UCSD-AML1 (cell line): ENCODE measurements at regions not wholly inside any gene's neighbourhood (a gene's known extent, or its start where the extent isn't known, plus 50 kb on each side); places are given as distances from the start of the nearest gene placed in this dataset.

ENCODE experiments used
- DNase-seq: peaks from one replicate; lab custom pipeline; 2025; ENCODE audit not compliant: unreplicated experiment; lab: John Stamatoyannopoulos, UW

GRCh38 chr10:10829576-10829975, 188.1 kb upstream of the CELF2 start:
- no peak for DNase-seq

GRCh38 chr10:10830293-10830986, 187.2 kb upstream of the CELF2 start:
- DNase-seq = no peak

- no peak for DNase-seq
These were observed 186.6 kb upstream of the CELF2 start for GRCh38 chr10:10831085-10831484.

- no peak for DNase-seq
These were observed 183.7 kb upstream of the CELF2 start for GRCh38 chr10:10833955-10834354.

- DNase-seq = no peak
These were observed 173.4 kb upstream of the CELF2 start for GRCh38 chr10:10844251-10844650.

GRCh38 chr10:10845185-10845584, 172.5 kb upstream of the CELF2 start:
- no peak for DNase-seq

GRCh38 chr10:10845826-10846503, 171.7 kb upstream of the CELF2 start:
- no peak for DNase-seq

GRCh38 chr10:10846504-10846900, 171.2 kb upstream of the CELF2 start:
- DNase-seq = no peak

GRCh38 chr10:10847387-10847786, 170.3 kb upstream of the CELF2 start:
- DNase-seq = no peak

GRCh38 chr10:10848488-10849111, 169.1 kb upstream of the CELF2 start:
- DNase-seq = no peak

- DNase-seq = no peak
These were observed 168.4 kb upstream of the CELF2 start for GRCh38 chr10:10849306-10849705.

- no peak for DNase-seq
These were observed 167.5 kb upstream of the CELF2 start for GRCh38 chr10:10850214-10850613.

GRCh38 chr10:10852464-10852863, 165.2 kb upstream of the CELF2 start:
- no peak for DNase-seq

GRCh38 chr10:10853954-10854353, 163.7 kb upstream of the CELF2 start:
- DNase-seq = no peak

GRCh38 chr10:10854725-10855124, 162.9 kb upstream of the CELF2 start:
- no peak for DNase-seq

GRCh38 chr10:10855151-10855581, 162.5 kb upstream of the CELF2 start:
- DNase-seq = no peak

- DNase-seq = no peak
These were observed 157.2 kb upstream of the CELF2 start for GRCh38 chr10:10860455-10860976.

- DNase-seq = no peak
These were observed 152.4 kb upstream of the CELF2 start for GRCh38 chr10:10865303-10865702.

GRCh38 chr10:10865913-10866312, 151.8 kb upstream of the CELF2 start:
- DNase-seq = no peak

GRCh38 chr10:10869592-10869991, 148.1 kb upstream of the CELF2 start:
- no peak for DNase-seq

GRCh38 chr10:10870523-10871241, 147.0 kb upstream of the CELF2 start:
- DNase-seq = no peak
